ENCODE measurements at regions not wholly inside any gene's neighbourhood (a gene's known extent, or its start where the extent isn't known, plus 50 kb on each side); places are given as distances from the start of the nearest gene placed in this dataset.

GRCh38 chr3:168655611-168656010 is 559.9 kb upstream of the GOLIM4 start:
- Histone ChIP-seq H4K20me1 (ENCODE audit: insufficient read depth, low read length) (no peaks in the 10 kb centered on the region), H3K27me3 (ENCODE audit: control insufficient read depth, insufficient read depth, low read length) (no peaks in the 10 kb centered on the region), H4K5ac (ENCODE audit: low read depth, low read length) (no peak overlapping the region), H4K91ac (ENCODE audit: insufficient read depth, low read depth, low read length) (no peak overlapping the region), H2AK5ac (ENCODE audit: low read depth, low read length) (no peak overlapping the region), H3K18ac (ENCODE audit: low read depth, low read length) (no peak overlapping the region), H3K9ac (ENCODE audit: low read depth, low read length) (no peak overlapping the region), H3K36me3 (ENCODE audit: control insufficient read depth, insufficient read depth, low read length) (no peaks in the 10 kb centered on the region), H3K4me2 (ENCODE audit: low read depth, low read length) (no peak overlapping the region), H4K8ac (ENCODE audit: low read depth in 2 of 2, low read length in 2 of 2) (no peak overlapping the region), H3K14ac (replicated peaks; ENCODE audit: low read depth, low read length) (no peak overlapping the region), H3K56ac (ENCODE audit: extremely low read depth, insufficient read depth, low read length) (no peak overlapping the region), H3K4me3 (ENCODE audit: insufficient read depth, low read depth, low read length) (no peak overlapping the region), H3K9me1 (ENCODE audit: insufficient read depth, low read length) (no peaks in the 10 kb centered on the region), H3K23ac (ENCODE audit: low read depth, low read length) (no peak overlapping the region), H2BK5ac (ENCODE audit: low read depth, low read length, poor library complexity, severe bottlenecking) (no peak overlapping the region), H3K27ac (ENCODE audit: insufficient read depth, low read length) (no peak overlapping the region), H2BK120ac (ENCODE audit: low read depth, low read length) (no peak overlapping the region), H3K9me3 (ENCODE audit: control insufficient read depth, insufficient read depth, low read length) (no peaks in the 10 kb centered on the region), H3K79me1 (ENCODE audit: low read depth in 1 of 2, low read length in 2 of 2) (no peaks in the 10 kb centered on the region), H3K4ac (ENCODE audit: low read depth, low read length) (no peak overlapping the region), H2BK20ac (ENCODE audit: low read depth, low read length) (no peak overlapping the region), H2AK9ac (replicated peaks; ENCODE audit: low read depth, low read length, poor library complexity) (no peak overlapping the region), H2AFZ (replicated peaks; ENCODE audit: low read length, poor library complexity) (no peak overlapping the region), H3K4me1 (ENCODE audit: control insufficient read depth, insufficient read depth, low read length) (no peaks in the 10 kb centered on the region), H2BK15ac (ENCODE audit: low read depth, low read length) (no peak overlapping the region)
- no TSS peak for BruUV-seq (replicated peaks)
- dilution Hi-C loops (cut with HindIII; ENCODE audit: low sequenced_read_pairs, unreplicated experiment): no loop called here
- ChIA-PET POLR2A (ENCODE audit: unreplicated experiment) (no interaction called here), CTCF (no interaction called here)
- ATAC-seq (ENCODE audit: low read depth) (no peak), DNase-seq (no peak)
- in situ Hi-C loops (cut with MboI; ENCODE audit: low sequenced_read_pairs): no loop called here
- WGBS, 2 experiments (ENCODE audit: extremely low coverage in 2 of 2, insufficient read length in 1 of 2): no CpG with 5 or more reads among the region's 1 CpG
- TF ChIP-seq MAZ (IDR thresholded peaks at IDR 0.05; ENCODE audit: borderline replicate concordance, low read depth, low read length) (no peak), SMC3 (IDR thresholded peaks at IDR 0.05; ENCODE audit: low read depth, low read length) (no peak), CHD1 (IDR thresholded peaks at IDR 0.05; ENCODE audit: low read depth, low read length) (no peak), FOS (IDR thresholded peaks at IDR 0.05; ENCODE audit: low read depth, low read length) (no peak), BHLHE40 (IDR thresholded peaks at IDR 0.05; ENCODE audit: low read depth, low read length) (no peak), RAD21 (IDR thresholded peaks at IDR 0.05; ENCODE audit: low read length) (no peak), RCOR1 (IDR thresholded peaks at IDR 0.05; ENCODE audit: insufficient replicate concordance, low read length) (no peak), CEBPB (IDR thresholded peaks at IDR 0.05; ENCODE audit: low read depth, low read length) (no peak), RFX5 (IDR thresholded peaks at IDR 0.05; ENCODE audit: low read depth, low read length) (no peak), USF2 (IDR thresholded peaks at IDR 0.05; ENCODE audit: low read depth, low read length) (no peak), MXI1 (IDR thresholded peaks at IDR 0.05; ENCODE audit: borderline replicate concordance, low read depth, low read length) (no peak), MAFK (IDR thresholded peaks at IDR 0.05; ENCODE audit: low read depth, low read length) (no peak), POLR2A (IDR thresholded peaks at IDR 0.05; ENCODE audit: low read depth, low read length) (no peak), NFE2L2 (IDR thresholded peaks at IDR 0.05; ENCODE audit: low read depth, low read length) (no peak)
- TF ChIP-seq, protein P1, sequence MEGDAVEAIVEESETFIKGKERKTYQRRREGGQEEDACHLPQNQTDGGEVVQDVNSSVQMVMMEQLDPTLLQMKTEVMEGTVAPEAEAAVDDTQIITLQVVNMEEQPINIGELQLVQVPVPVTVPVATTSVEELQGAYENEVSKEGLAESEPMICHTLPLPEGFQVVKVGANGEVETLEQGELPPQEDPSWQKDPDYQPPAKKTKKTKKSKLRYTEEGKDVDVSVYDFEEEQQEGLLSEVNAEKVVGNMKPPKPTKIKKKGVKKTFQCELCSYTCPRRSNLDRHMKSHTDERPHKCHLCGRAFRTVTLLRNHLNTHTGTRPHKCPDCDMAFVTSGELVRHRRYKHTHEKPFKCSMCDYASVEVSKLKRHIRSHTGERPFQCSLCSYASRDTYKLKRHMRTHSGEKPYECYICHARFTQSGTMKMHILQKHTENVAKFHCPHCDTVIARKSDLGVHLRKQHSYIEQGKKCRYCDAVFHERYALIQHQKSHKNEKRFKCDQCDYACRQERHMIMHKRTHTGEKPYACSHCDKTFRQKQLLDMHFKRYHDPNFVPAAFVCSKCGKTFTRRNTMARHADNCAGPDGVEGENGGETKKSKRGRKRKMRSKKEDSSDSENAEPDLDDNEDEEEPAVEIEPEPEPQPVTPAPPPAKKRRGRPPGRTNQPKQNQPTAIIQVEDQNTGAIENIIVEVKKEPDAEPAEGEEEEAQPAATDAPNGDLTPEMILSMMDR (conservative IDR thresholded peaks at IDR 0.05; ENCODE audit: low read depth, low read length): no peak
- TF ChIP-seq, protein P2, sequence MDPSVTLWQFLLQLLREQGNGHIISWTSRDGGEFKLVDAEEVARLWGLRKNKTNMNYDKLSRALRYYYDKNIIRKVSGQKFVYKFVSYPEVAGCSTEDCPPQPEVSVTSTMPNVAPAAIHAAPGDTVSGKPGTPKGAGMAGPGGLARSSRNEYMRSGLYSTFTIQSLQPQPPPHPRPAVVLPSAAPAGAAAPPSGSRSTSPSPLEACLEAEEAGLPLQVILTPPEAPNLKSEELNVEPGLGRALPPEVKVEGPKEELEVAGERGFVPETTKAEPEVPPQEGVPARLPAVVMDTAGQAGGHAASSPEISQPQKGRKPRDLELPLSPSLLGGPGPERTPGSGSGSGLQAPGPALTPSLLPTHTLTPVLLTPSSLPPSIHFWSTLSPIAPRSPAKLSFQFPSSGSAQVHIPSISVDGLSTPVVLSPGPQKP (IDR thresholded peaks at IDR 0.05; ENCODE audit: borderline replicate concordance, low read depth, low read length): no peak
- intact Hi-C loops (cut with micrococcal nuclease): no loop called here
